Heart left ventricle (tissue), 13 donors: ENCODE measurements at regions not wholly inside any gene's neighbourhood (a gene's known extent, or its start where the extent isn't known, plus 50 kb on each side); places are given as distances from the start of the nearest gene placed in this dataset.

Source experiments
- POLR2A ChIP-seq, 2 donors: fragments of 450-650 bp; IDR thresholded peaks; one replicate each; pipeline ENCODE4 v1.6.1; 2017; ENCODE audit warnings: antibody characterized with exemption in 2 of 2, mild to moderate bottlenecking in 2 of 2, moderate library complexity in 2 of 2
- TF ChIP-seq, protein P1 (sequence below), 12 donors: fragments of 200-600 bp; sonication (generic) in 4 of 12; IDR thresholded peaks; one replicate each; pipeline versions ENCODE4 v1.5.0 to v1.8.0; 2018 to 2022; ENCODE audit warnings: antibody characterized with exemption in 12 of 12, mild to moderate bottlenecking in 5 of 12
- donor health status: ischemic (EF 13 %, LVEDD 7.1; RV severe dilation, severe dysfunction).
- donor health status: DM: no; HTN: yes; CAD: no.
- donor health status: DM: no; HTN: no; CAD: no.
- donor health status: ischemic (EF 25% LVEDD 6.9; RV normal size, moderate dysfunction).
- donor health status: ischemic (EF 25% LVEDD 5.7; RV mildly dilated, moderate dysfunction).
- donor health status: ischemic (EF 35%, LVEDD 5.7; RV mildly dilated, moderate dysfunction).
- donor health status: nonischemic (EF 11% LVEDD 7.7; RV severe dilation, severe dysfunction).
- donor health status: DM: yes; HTN: yes; CAD: no.
- donor health status: PGD.
- donor health status: ischemic (EF 29% LVEDD 5.4; RV normal size, mild dysfunction).
- donor health status: nonischemic (EF 23%, LVEDD 6.1; RV moderate dilation, normal function).

DNA sequence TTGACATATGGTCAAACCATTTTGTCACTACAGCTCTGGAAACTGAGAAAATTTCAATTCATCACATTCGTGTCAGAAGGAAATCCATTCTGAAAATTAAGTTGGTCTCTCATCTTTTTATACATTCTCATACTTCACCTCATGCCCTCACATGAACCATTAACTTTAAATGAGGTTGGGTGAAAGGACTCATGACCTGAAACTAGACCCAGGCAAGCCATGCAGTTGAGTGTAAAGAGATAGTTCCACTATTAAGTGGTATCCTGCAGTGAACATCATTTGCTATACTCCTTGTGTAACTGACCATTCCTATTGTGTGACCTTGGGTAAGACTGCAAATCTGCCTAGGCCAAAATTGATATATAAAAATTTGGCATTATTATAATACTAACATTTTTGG is 299.6 kb upstream of the GRIN3A start:
- TF ChIP-seq, protein P1, sequence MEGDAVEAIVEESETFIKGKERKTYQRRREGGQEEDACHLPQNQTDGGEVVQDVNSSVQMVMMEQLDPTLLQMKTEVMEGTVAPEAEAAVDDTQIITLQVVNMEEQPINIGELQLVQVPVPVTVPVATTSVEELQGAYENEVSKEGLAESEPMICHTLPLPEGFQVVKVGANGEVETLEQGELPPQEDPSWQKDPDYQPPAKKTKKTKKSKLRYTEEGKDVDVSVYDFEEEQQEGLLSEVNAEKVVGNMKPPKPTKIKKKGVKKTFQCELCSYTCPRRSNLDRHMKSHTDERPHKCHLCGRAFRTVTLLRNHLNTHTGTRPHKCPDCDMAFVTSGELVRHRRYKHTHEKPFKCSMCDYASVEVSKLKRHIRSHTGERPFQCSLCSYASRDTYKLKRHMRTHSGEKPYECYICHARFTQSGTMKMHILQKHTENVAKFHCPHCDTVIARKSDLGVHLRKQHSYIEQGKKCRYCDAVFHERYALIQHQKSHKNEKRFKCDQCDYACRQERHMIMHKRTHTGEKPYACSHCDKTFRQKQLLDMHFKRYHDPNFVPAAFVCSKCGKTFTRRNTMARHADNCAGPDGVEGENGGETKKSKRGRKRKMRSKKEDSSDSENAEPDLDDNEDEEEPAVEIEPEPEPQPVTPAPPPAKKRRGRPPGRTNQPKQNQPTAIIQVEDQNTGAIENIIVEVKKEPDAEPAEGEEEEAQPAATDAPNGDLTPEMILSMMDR (IDR thresholded peaks at IDR 0.05): no peak
- no peak for TF ChIP-seq POLR2A (IDR thresholded peaks at IDR 0.05)
